NCI-H1092 (cell line): ENCODE measurements at regions not wholly inside any gene's neighbourhood (a gene's known extent, or its start where the extent isn't known, plus 50 kb on each side); places are given as distances from the start of the nearest gene placed in this dataset.

Experiments used
- DNase-seq: peaks from one replicate; lab custom pipeline; 2025; lab: John Stamatoyannopoulos, UW

DNA sequence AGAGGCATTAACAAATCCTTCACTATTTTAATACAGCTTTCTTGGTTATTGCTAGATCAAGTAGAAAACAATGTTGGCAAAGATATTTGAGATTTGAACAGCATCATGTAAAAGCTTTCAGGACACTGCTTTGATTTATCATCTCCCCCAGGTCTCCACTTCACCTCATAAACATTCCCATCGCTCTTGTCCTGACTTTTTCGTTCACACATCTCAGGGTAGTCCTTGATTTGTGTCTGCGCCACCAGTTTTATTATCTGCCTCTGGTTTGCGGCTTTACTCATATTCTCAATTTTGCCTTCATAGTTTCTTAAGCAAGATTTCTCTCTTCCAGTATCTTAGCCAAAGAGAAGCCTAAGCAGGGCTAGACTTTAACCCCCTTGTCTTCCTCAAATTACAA is 63.5 kb upstream of the ROR1 start:
- no peak for DNase-seq

DNA sequence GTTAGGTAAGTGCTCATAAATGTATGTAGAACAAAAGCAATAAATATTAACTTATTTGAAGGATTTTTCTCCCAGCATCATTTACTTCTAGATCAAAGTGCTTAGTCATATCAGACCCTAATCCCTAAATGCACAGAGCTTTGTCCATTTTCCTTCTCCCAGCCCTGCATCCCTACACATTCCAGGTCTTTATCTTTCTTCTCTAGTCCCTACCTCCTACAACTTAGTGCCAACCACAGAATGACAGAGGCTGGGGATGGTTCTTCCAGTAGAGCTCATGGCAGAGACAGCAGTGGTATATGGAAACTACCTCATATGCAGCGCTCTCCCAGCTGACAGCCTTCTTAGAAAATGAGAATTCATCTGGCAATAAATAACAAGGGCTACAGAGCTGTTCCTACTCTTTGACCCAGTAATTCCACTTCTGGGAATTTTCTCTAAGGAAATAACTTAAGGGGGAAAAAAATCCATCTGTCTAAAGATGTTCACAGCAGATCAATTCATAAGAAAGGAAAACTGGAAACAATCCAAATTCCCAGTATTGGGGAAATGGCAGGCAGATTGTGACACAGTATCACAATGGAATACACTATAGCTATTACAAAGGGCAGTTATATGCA is 62.9 kb upstream of the ROR1 start:
- DNase-seq, result no peak

DNA sequence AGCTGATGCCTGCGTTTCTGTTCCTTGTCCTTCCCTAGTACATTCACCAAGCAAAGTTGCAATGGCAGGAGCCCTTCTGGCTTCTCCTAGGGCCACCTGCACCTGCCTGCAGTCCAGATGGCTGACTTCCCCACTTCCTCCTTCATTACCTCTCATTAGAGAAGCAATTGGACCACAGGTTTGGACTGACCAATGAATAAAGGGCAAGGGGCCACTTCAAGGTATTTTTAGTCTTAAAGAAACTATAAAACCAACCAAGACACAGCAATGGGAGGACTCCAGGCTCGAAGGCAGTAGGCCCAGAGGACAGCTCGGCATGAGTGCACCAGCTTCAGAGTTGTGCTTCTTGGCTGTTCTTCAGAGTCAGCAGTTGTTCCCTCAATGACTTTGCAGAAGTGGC is 60.8 kb upstream of the ROR1 start:
- no peak for DNase-seq

DNA sequence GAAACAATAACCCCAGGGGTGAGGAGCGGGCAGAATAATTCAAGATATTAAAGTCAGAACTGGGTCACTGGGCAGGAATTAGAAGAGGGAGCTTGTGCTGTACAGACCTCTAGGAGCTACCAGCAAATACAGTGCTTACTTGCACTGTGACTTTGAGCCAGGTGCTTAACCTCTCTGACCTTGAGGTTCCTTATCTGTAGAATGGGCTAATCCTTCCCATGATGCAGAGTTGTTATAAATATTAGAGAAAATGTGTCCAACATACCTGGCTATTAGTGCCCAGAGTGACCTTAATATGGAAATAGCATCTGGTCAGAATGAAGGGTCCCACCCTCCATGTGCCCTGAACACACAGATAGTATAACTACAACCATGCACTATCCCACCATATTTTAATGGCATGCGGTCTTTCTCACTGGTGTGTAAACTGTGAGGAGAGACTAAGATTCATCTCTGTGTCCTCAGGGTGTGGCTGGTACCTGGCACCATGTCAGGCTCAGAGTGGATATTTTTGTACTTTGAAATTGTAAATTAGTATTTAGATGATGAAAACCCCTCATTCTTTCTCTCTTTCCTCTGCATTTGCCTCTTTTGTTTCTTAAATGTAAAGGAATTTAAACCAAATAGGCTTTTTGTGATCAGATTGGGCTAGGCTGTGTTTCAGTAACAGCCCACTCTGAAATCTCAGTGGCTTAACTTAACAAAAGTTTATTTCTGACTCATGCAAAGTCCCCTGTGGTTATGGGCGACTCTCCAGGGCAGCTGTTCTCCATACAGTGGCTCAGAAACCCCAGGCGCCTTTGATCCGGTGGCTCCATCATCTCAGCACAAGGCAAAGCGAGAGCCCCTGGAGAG is 60.0 kb upstream of the ROR1 start:
- DNase-seq, result no peak

DNA sequence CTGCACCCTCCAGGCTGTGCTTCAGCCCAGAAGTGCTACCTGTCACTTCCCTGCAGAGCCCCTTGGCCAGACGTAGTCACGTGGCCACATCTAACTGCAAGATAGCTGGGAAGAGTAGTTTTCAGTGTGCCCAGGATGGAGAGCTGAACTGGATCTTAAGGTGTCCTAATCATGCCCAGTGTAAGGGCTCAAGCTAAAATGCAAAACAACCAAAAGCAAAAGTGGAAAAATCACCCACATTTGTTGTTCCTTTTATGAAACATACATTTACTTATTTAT is 59.4 kb upstream of the ROR1 start:
- DNase-seq, result no peak

DNA sequence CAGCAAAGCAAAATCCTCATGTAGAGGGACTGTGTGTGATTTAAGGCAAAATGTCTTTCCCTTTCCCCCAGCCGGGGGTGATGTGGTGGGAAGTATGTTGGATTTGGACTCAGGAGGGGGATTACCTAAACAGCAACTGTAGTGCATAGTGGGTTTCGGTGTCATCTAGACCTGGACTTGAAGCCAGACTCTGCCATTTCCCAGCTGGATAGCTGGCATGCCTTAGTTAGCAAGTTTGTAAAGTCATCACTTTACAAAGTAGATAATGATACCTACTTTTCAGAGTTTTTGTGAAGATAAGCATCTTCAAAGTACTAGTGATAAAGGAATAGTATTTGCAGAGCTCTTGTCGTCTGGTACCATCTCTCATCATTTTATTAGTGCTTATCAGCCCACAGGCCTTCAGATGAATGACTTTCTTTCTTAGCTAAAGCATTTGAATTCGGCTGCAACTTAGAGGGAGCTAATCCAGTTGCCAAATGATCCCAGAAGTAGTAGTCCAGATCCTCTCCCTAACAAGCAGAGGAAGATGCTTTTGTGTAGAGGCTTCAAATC is 56.2 kb upstream of the ROR1 start:
- DNase-seq, result no peak

DNA sequence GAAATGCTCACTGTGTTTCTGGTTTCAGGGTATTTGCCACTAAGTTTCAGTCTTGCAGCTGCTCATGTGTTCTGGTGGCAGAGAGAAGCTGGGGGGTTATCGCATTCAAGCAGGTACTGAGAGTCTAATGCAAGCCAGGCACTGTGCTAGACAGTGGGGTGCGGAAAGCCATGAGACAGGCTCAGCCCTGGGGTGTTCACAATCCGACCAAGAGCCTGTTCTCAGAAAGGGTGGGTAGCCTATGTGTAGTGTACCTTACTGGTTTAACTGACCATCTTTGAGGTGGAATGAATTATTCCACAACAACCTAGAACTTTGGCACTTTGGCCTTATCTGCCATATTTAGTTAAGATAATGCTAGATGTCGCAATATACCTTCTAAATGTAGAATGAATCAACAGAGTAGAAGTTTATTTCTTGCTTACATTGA is 55.3 kb upstream of the ROR1 start:
- no peak for DNase-seq

DNA sequence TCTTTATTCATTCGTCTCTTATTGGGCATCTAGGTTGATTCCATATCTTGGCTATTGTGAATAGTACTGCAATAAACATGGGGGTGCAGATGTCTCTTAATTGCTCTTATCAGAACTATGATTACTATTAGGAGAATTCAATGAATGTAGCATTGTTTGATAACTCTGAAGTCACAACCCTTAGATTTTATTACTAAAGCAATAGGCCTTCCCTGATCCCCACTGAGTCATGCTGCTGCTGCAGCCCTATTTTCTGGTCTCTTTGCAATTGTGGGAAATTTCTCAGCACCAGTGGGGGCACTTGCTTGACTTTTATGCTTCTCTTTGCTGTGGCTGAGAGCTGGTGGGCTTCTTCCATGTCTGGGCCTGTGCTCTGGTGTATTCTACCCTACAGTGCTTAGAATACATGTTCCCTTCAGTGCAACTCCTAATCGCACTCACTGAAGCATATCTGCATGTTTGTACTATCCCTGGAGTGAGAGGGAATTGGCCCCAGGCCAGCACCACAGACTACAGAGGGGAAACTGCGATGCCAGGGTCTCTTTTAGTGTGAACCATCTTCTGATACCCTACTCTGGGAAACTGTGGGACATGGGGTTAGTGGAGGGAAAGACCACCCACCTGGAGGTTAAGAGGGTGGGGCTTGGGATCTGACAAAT is 52.2 kb upstream of the ROR1 start:
- peak; percentile 14 for DNase-seq

DNA sequence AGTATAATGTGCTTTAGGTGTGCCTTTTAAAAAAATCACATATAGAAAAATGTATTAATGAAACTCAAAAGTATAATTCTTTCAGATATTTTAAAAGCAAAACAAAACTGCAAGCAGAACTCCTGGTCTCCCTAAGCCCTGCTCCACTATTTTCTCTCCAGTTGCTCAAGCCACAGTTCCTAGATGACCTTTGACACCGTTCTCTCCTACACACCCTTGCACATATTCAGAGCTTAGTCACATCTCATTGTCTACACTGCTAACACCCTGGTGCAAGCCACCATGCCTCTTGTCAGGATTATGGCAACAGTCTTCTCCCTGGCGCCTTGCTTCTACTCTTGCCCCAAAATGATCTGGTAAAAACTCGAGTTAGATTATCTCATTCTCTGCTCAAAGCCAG is 50.2 kb upstream of the ROR1 start:
- no peak for DNase-seq
